ENCODE measurements at regions not wholly inside any gene's neighbourhood (a gene's known extent, or its start where the extent isn't known, plus 50 kb on each side); places are given as distances from the start of the nearest gene placed in this dataset.
A peak's percentile ranks its signal among the peaks of the same experiment; 100 is the strongest.

GRCh38 chr4:185958094-185958747 is 110.7 kb upstream of the TLR3 start:
- no peaks in the 10 kb centered on the region for H3K36me3 ChIP-seq (ENCODE audit: control insufficient read depth in 3 of 3, insufficient read depth in 2 of 3, low read depth in 1 of 3, low read length in 3 of 3)
- H3K9me3 ChIP-seq (ENCODE audit: control insufficient read depth in 2 of 2, insufficient read depth in 1 of 2, low read depth in 1 of 2, low read length in 1 of 2): no peaks in the 10 kb centered on the region
- H3K4me1 ChIP-seq (ENCODE audit: control insufficient read depth in 3 of 3, insufficient read depth in 2 of 3, low read depth in 1 of 3, low read length in 2 of 3): no peaks in the 10 kb centered on the region
- 88 to 91% (median 89%) methylated on average over 3 of the region's 3 CpGs for WGBS, 3 donors
- no peak overlapping the region for H3K4me3 ChIP-seq (ENCODE audit: low read depth in 1 of 3, low read length in 3 of 3)
- no peak overlapping the region for H3K27ac ChIP-seq (ENCODE audit: low read depth in 1 of 3, low read length in 2 of 3)
- DNase-seq (no peak), FAIRE-seq (no peak)
- H3K27me3 ChIP-seq (ENCODE audit: control insufficient read depth in 3 of 3, insufficient read depth in 3 of 3, low read length in 3 of 3): peaks cover 0 to 8% (median 2%) of the 10 kb centered on the region in 3 donors

GRCh38 chr4:185965426-185966384 is 103.3 kb upstream of the TLR3 start:
- Histone ChIP-seq H3K36me3 (ENCODE audit: control insufficient read depth in 3 of 3, insufficient read depth in 2 of 3, low read depth in 1 of 3, low read length in 3 of 3) (no peaks in the 10 kb centered on the region), H3K27me3 (ENCODE audit: control insufficient read depth in 3 of 3, insufficient read depth in 3 of 3, low read length in 3 of 3) (no peaks in the 10 kb centered on the region), H3K27ac (ENCODE audit: low read depth in 1 of 3, low read length in 2 of 3) (peak overlapping the region in 1 of 3 donors; percentile 42), H3K4me3 (ENCODE audit: low read depth in 1 of 3, low read length in 3 of 3) (no peak overlapping the region), H3K4me1 (ENCODE audit: control insufficient read depth in 3 of 3, insufficient read depth in 2 of 3, low read depth in 1 of 3, low read length in 2 of 3) (peaks cover 2 to 6% (median 6%) of the 10 kb centered on the region in 3 donors), H3K9me3 (ENCODE audit: control insufficient read depth in 2 of 2, insufficient read depth in 1 of 2, low read depth in 1 of 2, low read length in 1 of 2) (peaks cover 0 to 10% of the 10 kb centered on the region in 2 donors)
- DNase-seq (peak; percentile 48 to 55), FAIRE-seq (no peak)
- 64 to 68% (median 67%) methylated on average over 15 of the region's 15 CpGs for WGBS, 3 donors

- peaks cover 0 to 10% of the 10 kb centered on the region in 2 donors for H3K9me3 ChIP-seq (ENCODE audit: control insufficient read depth in 2 of 2, insufficient read depth in 1 of 2, low read depth in 1 of 2, low read length in 1 of 2)
- H3K27me3 ChIP-seq (ENCODE audit: control insufficient read depth in 3 of 3, insufficient read depth in 3 of 3, low read length in 3 of 3): no peaks in the 10 kb centered on the region
- no peaks in the 10 kb centered on the region for H3K36me3 ChIP-seq (ENCODE audit: control insufficient read depth in 3 of 3, insufficient read depth in 2 of 3, low read depth in 1 of 3, low read length in 3 of 3)
- H3K4me1 ChIP-seq (ENCODE audit: control insufficient read depth in 3 of 3, insufficient read depth in 2 of 3, low read depth in 1 of 3, low read length in 2 of 3): peaks cover 2 to 6% (median 6%) of the 10 kb centered on the region in 3 donors
- H3K27ac ChIP-seq (ENCODE audit: low read depth in 1 of 3, low read length in 2 of 3): no peak overlapping the region
- no peak for FAIRE-seq
- H3K4me3 ChIP-seq (ENCODE audit: low read depth in 1 of 3, low read length in 3 of 3): no peak overlapping the region
- WGBS, 3 donors: 87 to 94% (median 93%) methylated on average over 8 of the region's 8 CpGs
- DNase-seq: no peak
These were observed 102.4 kb upstream of the TLR3 start for GRCh38 chr4:185966549-185966948.

GRCh38 chr4:185966997-185967775 is 101.8 kb upstream of the TLR3 start:
- FAIRE-seq (no peak), DNase-seq (no peak)
- Histone ChIP-seq H3K27ac (ENCODE audit: low read depth in 1 of 3, low read length in 2 of 3) (no peak overlapping the region), H3K4me1 (ENCODE audit: control insufficient read depth in 3 of 3, insufficient read depth in 2 of 3, low read depth in 1 of 3, low read length in 2 of 3) (peaks cover 2 to 6% (median 6%) of the 10 kb centered on the region in 3 donors), H3K36me3 (ENCODE audit: control insufficient read depth in 3 of 3, insufficient read depth in 2 of 3, low read depth in 1 of 3, low read length in 3 of 3) (no peaks in the 10 kb centered on the region), H3K9me3 (ENCODE audit: control insufficient read depth in 2 of 2, insufficient read depth in 1 of 2, low read depth in 1 of 2, low read length in 1 of 2) (peaks cover 0 to 10% of the 10 kb centered on the region in 2 donors), H3K4me3 (ENCODE audit: low read depth in 1 of 3, low read length in 3 of 3) (no peak overlapping the region), H3K27me3 (ENCODE audit: control insufficient read depth in 3 of 3, insufficient read depth in 3 of 3, low read length in 3 of 3) (no peaks in the 10 kb centered on the region)
- 85 to 92% (median 91%) methylated on average over 4 of the region's 4 CpGs for WGBS, 3 donors

- Histone ChIP-seq H3K4me1 (ENCODE audit: control insufficient read depth in 3 of 3, insufficient read depth in 2 of 3, low read depth in 1 of 3, low read length in 2 of 3) (peaks cover 2 to 6% (median 6%) of the 10 kb centered on the region in 3 donors), H3K27ac (ENCODE audit: low read depth in 1 of 3, low read length in 2 of 3) (no peak overlapping the region), H3K9me3 (ENCODE audit: control insufficient read depth in 2 of 2, insufficient read depth in 1 of 2, low read depth in 1 of 2, low read length in 1 of 2) (peaks cover 0 to 10% of the 10 kb centered on the region in 2 donors), H3K27me3 (ENCODE audit: control insufficient read depth in 3 of 3, insufficient read depth in 3 of 3, low read length in 3 of 3) (no peaks in the 10 kb centered on the region), H3K36me3 (ENCODE audit: control insufficient read depth in 3 of 3, insufficient read depth in 2 of 3, low read depth in 1 of 3, low read length in 3 of 3) (no peaks in the 10 kb centered on the region), H3K4me3 (ENCODE audit: low read depth in 1 of 3, low read length in 3 of 3) (no peak overlapping the region)
- DNase-seq: no peak
- 93 to 100% (median 100%) methylated on average over 1 of the region's 1 CpG for WGBS, 3 donors
- no peak for FAIRE-seq
These were observed 99.3 kb upstream of the TLR3 start for GRCh38 chr4:185969657-185970056.

GRCh38 chr4:185987961-185988627 is 80.9 kb upstream of the TLR3 start:
- H3K36me3 ChIP-seq (ENCODE audit: control insufficient read depth in 3 of 3, insufficient read depth in 2 of 3, low read depth in 1 of 3, low read length in 3 of 3): no peaks in the 10 kb centered on the region
- no peak for FAIRE-seq
- 86 to 90% (median 90%) methylated on average over 6 of the region's 6 CpGs for WGBS, 3 donors

GRCh38 chr4:185991770-185992169 is 77.2 kb upstream of the TLR3 start:
- no peaks in the 10 kb centered on the region for H3K4me1 ChIP-seq (ENCODE audit: control insufficient read depth in 3 of 3, insufficient read depth in 2 of 3, low read depth in 1 of 3, low read length in 2 of 3)
- no peak for DNase-seq
- no peak overlapping the region for H3K4me3 ChIP-seq (ENCODE audit: low read depth in 1 of 3, low read length in 3 of 3)
- H3K9me3 ChIP-seq (ENCODE audit: control insufficient read depth in 2 of 2, insufficient read depth in 1 of 2, low read depth in 1 of 2, low read length in 1 of 2): no peaks in the 10 kb centered on the region
- H3K27ac ChIP-seq (ENCODE audit: low read depth in 1 of 3, low read length in 2 of 3): no peak overlapping the region
- H3K27me3 ChIP-seq (ENCODE audit: control insufficient read depth in 3 of 3, insufficient read depth in 3 of 3, low read length in 3 of 3): no peaks in the 10 kb centered on the region
- no peaks in the 10 kb centered on the region for H3K36me3 ChIP-seq (ENCODE audit: control insufficient read depth in 3 of 3, insufficient read depth in 2 of 3, low read depth in 1 of 3, low read length in 3 of 3)
- FAIRE-seq: no peak
- WGBS, 3 donors: 61 to 70% (median 65%) methylated on average over 3 of the region's 3 CpGs

More at GRCh38 chr4:185987961-185988627, 80.9 kb upstream of the TLR3 start:
- no peaks in the 10 kb centered on the region for H3K27me3 ChIP-seq (ENCODE audit: control insufficient read depth in 3 of 3, insufficient read depth in 3 of 3, low read length in 3 of 3)
- no peak overlapping the region for H3K4me3 ChIP-seq (ENCODE audit: low read depth in 1 of 3, low read length in 3 of 3)
- no peak overlapping the region for H3K27ac ChIP-seq (ENCODE audit: low read depth in 1 of 3, low read length in 2 of 3)
- no peaks in the 10 kb centered on the region for H3K4me1 ChIP-seq (ENCODE audit: control insufficient read depth in 3 of 3, insufficient read depth in 2 of 3, low read depth in 1 of 3, low read length in 2 of 3)
- peaks cover 0 to 6% of the 10 kb centered on the region in 2 donors for H3K9me3 ChIP-seq (ENCODE audit: control insufficient read depth in 2 of 2, insufficient read depth in 1 of 2, low read depth in 1 of 2, low read length in 1 of 2)
- DNase-seq: no peak
